SK-N-SH treated with all-trans-retinoic acid at 6 μM for 48 hours (cell line): ENCODE measurements at regions not wholly inside any gene's neighbourhood (a gene's known extent, or its start where the extent isn't known, plus 50 kb on each side); places are given as distances from the start of the nearest gene placed in this dataset.

Experiments used
- CSDC2 ChIP-seq: fragments of 250-450 bp; sonication (Bioruptor Pico); IDR thresholded peaks from 2 replicates; pipeline ENCODE4 v1.5.0; 2020; ENCODE audit warnings: mild to moderate bottlenecking, moderate library complexity
- POU6F1 ChIP-seq: fragments of 250-450 bp; sonication (Bioruptor Pico); IDR thresholded peaks from 2 replicates; pipeline ENCODE4 v1.8.0; 2021; ENCODE audit warnings: low read depth, mild to moderate bottlenecking, moderate library complexity, borderline replicate concordance
- TCF4 ChIP-seq: fragments of 250-450 bp; sonication (Bioruptor Pico); IDR thresholded peaks from 2 replicates; pipeline ENCODE4 v1.8.0; 2021; ENCODE audit warnings: mild to moderate bottlenecking, moderate library complexity, borderline replicate concordance
- ZFP30 ChIP-seq: fragments of 450-650 bp; formaldehyde crosslinking; IDR thresholded peaks from 2 replicates; pipeline ENCODE4 v1.5.0; 2022; ENCODE audit warnings: mild to moderate bottlenecking, moderate library complexity
- ZNF8 ChIP-seq: fragments of 450-650 bp; formaldehyde crosslinking; IDR thresholded peaks from 2 replicates; pipeline ENCODE4 v1.5.0; 2020; ENCODE audit warnings: mild to moderate bottlenecking, moderate library complexity

GRCh38 chr6:169086020-169086419 lies 167.6 kb downstream of the THBS2 start:
- no peak for TF ChIP-seq ZFP30 (CRISPR knock-in tag)
- no peak for TF ChIP-seq ZNF8 (CRISPR knock-in tag)
- TF ChIP-seq TCF4 (CRISPR knock-in tag) = no peak
- no peak for TF ChIP-seq CSDC2 (CRISPR knock-in tag)
- TF ChIP-seq POU6F1 (CRISPR knock-in tag) = no peak
